Body of pancreas (tissue), 4 donors: ENCODE measurements at regions not wholly inside any gene's neighbourhood (a gene's known extent, or its start where the extent isn't known, plus 50 kb on each side); places are given as distances from the start of the nearest gene placed in this dataset.
"Not testable (repeated sequence)": the region's sequence is repeated elsewhere in the genome, so short reads cannot be mapped to it uniquely, and the experiment has no call there.

Experiments
- ATAC-seq: fragments of 150-250 bp; one replicate; pipeline ENCODE4 v1.9.1; 2016
- DNase-seq, 4 donors: peaks; one replicate each; pipeline ENCODE4 v3.0.0-alpha.2; 2019
- H3K27ac ChIP-seq, 4 donors: fragments of 200-600 bp; sonication (generic); 1 replicate in 3 of 4; 2 replicates in 1 of 4; pipeline versions ENCODE4 v1.5.1 to v1.6.1; 2016 to 2019; ENCODE audit warnings: mild to moderate bottlenecking in 1 of 4, mixed read lengths in 1 of 4, moderate library complexity in 1 of 4
- H3K27me3 ChIP-seq, 2 donors: fragments of 200-600 bp; sonication (generic); one replicate each; pipeline ENCODE4 v1.6.0; 2016; ENCODE audit warnings: mild to moderate bottlenecking in 1 of 2
- H3K36me3 ChIP-seq, 2 donors: fragments of 200-600 bp; sonication (generic); replicated peaks in 1 of 2; 2 replicates each; pipeline ENCODE4 v1.5.1; 2016; ENCODE audit warnings: low read depth in 2 of 2; ENCODE audit not compliant: insufficient read depth in 1 of 2
- H3K4me1 ChIP-seq: fragments of 200-600 bp; sonication (generic); one replicate; pipeline ENCODE4 v1.6.0; 2016
- H3K4me3 ChIP-seq, 2 donors: fragments of 200-600 bp; sonication (generic); 1 replicate in 1 of 2; 2 replicates in 1 of 2; pipeline ENCODE4 v1.5.1; 2016 to 2019
- H3K9me3 ChIP-seq, 3 donors: fragments of 200-600 bp; sonication (generic); 1 replicate in 2 of 3; 2 replicates in 1 of 3; pipeline ENCODE4 v1.5.1; 2016
- CTCF ChIP-seq, 7 experiments: fragments of 450-650 bp in 4 of 7; fragments of 200-600 bp in 3 of 7; sonication (generic) in 3 of 7; IDR thresholded peaks; one replicate each; pipeline ENCODE4 v1.5.1; 2016 to 2019; ENCODE audit warnings: antibody characterized with exemption in 7 of 7
- POLR2A ChIP-seq, 3 donors: fragments of 450-650 bp; IDR thresholded peaks; one replicate each; pipeline ENCODE4 v1.6.1; 2016; ENCODE audit warnings: antibody characterized with exemption in 3 of 3, mild to moderate bottlenecking in 2 of 3
- WGBS, 2 donors: methylation state at CpG; one replicate each; pipeline ENCODE4 v1.1.5; 2017; 5-methylcytosine and 5-hydroxymethylcytosine counted together
- intact Hi-C: fragments of 100-400 bp; cut with DNase I; formaldehyde crosslinking; loops from one replicate; pipeline ENCODE4 v1.15.1; 2023

GRCh38 chr2:167842047-167842446 is 405.3 kb downstream of the STK39 start:
- Histone ChIP-seq H3K4me1 (no peaks in the 10 kb centered on the region), H3K4me3 (no peak overlapping the region), H3K36me3 (no peaks in the 10 kb centered on the region), H3K9me3 (no peaks in the 10 kb centered on the region), H3K27ac (no peak overlapping the region), H3K27me3 (no peaks in the 10 kb centered on the region)
- DNase-seq (no peak), ATAC-seq (no peak)
- intact Hi-C loops: no loop called here
- TF ChIP-seq CTCF (IDR thresholded peaks at IDR 0.05) (no peak), POLR2A (IDR thresholded peaks at IDR 0.05) (no peak)
- WGBS, 2 donors: 67 to 91% methylated on average over 1 of the region's 1 CpG

- WGBS, 2 donors: 84 to 93% methylated on average over 3 to 7 of the region's 8 CpGs
- intact Hi-C loops, DNase-seq: not testable (repeated sequence)
These were observed 412.1 kb downstream of the STK39 start for GRCh38 chr2:167835290-167835689.

GRCh38 chr2:167834707-167835106 is 412.7 kb downstream of the STK39 start:
- H3K9me3 ChIP-seq: no peaks in the 10 kb centered on the region
- no peak overlapping the region for H3K27ac ChIP-seq
- ATAC-seq (no peak), DNase-seq (no peak)
- WGBS, 2 donors: 94 to 96% methylated on average over 5 of the region's 5 CpGs
- H3K4me3 ChIP-seq: no peak overlapping the region
- H3K4me1 ChIP-seq: no peaks in the 10 kb centered on the region
- H3K27me3 ChIP-seq: no peaks in the 10 kb centered on the region
- H3K36me3 ChIP-seq: no peaks in the 10 kb centered on the region
- intact Hi-C loops: no loop called here
- TF ChIP-seq POLR2A (IDR thresholded peaks at IDR 0.05) (no peak), CTCF (IDR thresholded peaks at IDR 0.05) (no peak)

More at GRCh38 chr2:167835290-167835689, 412.1 kb downstream of the STK39 start:
- not testable (repeated sequence) for ATAC-seq, H3K27ac ChIP-seq, H3K4me3 ChIP-seq, H3K36me3 ChIP-seq, H3K4me1 ChIP-seq, H3K9me3 ChIP-seq, H3K27me3 ChIP-seq

DNA sequence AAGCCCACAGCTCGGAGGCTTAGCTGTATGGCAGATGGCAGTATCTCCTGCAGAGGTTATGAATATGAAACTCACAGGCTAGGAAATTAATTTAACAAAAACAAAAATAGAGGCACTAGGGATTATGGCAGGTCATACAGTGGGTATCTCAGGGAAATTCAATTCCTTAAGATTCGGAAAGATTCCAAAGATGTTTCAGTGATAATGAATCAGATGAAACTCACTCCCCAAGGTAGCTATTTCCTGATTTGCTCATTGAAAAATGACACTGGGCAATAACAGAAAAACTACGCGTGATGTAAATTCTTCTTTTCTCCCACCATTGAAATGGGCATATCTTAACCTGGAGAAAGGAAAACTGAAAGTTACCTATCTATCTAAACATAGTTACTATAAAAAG is 414.1 kb downstream of the STK39 start:
- 69 to 78% methylated on average over 4 of the region's 4 CpGs for WGBS, 2 donors
- H3K4me1 ChIP-seq: peaks cover 5% of the 10 kb centered on the region
- H3K27ac ChIP-seq: no peak overlapping the region
- ATAC-seq (no peak), DNase-seq (no peak)
- H3K9me3 ChIP-seq: no peaks in the 10 kb centered on the region
- H3K4me3 ChIP-seq: no peak overlapping the region
- TF ChIP-seq CTCF (IDR thresholded peaks at IDR 0.05) (no peak), POLR2A (IDR thresholded peaks at IDR 0.05) (no peak)
- intact Hi-C loops: no loop called here
- no peaks in the 10 kb centered on the region for H3K27me3 ChIP-seq
- H3K36me3 ChIP-seq: no peaks in the 10 kb centered on the region

DNA sequence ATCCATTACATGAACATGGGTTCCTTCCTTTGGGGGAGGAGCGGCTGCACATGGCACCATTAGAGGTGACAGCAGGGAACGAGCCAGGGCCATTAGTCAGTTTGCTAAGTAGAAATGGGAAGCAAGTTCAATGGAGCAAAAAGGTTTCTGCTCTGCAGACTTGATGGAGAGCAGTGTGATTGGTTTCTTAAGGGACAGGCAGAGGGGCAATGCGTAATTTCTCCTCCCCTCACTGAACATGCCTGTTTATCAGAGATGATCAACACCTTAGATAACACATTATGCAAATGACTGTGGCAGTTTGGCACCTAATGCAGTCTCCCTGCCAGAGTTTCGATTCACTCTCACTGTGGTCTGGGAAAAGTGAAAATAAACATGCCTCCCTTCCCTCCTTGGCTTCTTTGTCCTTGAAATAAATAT is 414.5 kb downstream of the STK39 start:
- H3K9me3 ChIP-seq: no peaks in the 10 kb centered on the region
- no peaks in the 10 kb centered on the region for H3K36me3 ChIP-seq
- H3K4me1 ChIP-seq: peaks cover 9% of the 10 kb centered on the region
- DNase-seq (no peak), ATAC-seq (peak; percentile 15)
- WGBS, 2 donors: 51 to 57% methylated on average over 4 of the region's 4 CpGs
- TF ChIP-seq POLR2A (IDR thresholded peaks at IDR 0.05) (no peak), CTCF (IDR thresholded peaks at IDR 0.05) (no peak)
- no peak overlapping the region for H3K27ac ChIP-seq
- intact Hi-C loops: no loop called here
- H3K4me3 ChIP-seq: no peak overlapping the region
- no peaks in the 10 kb centered on the region for H3K27me3 ChIP-seq
